ENCODE measurements at regions not wholly inside any gene's neighbourhood (a gene's known extent, or its start where the extent isn't known, plus 50 kb on each side); places are given as distances from the start of the nearest gene placed in this dataset.

DNA sequence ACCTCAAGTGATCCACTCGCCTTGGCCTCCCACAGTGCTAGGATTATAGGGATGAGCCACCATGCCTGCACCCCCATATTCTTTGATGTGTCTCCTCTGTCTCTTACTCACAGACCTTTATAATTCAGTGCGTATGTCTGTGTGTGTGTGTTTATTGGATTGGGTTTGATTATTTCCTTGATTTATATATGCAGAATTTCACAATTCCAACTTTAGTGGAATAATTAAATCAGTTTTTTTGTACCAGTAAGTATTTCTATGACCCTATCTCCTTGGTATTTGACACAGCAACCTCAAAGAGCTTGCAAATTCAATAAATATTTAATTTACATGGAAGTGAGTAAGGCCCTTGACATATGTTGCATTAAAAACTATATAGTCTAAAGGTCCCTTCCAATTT, 333.9 kb upstream of the ADAMTS5 start:
- TF ChIP-seq CTCF (IDR thresholded peaks at IDR 0.05; ENCODE audit: insufficient read depth in 1 of 2, low read depth in 1 of 2, low read length in 1 of 2, severe bottlenecking in 1 of 2, unreplicated experiment in 1 of 2) = no peak
- CTCF ChIA-PET = no interaction called here

GRCh38 chr21:27298465-27298864, 331.6 kb upstream of the ADAMTS5 start:
- no peak for TF ChIP-seq CTCF (IDR thresholded peaks at IDR 0.05; ENCODE audit: insufficient read depth in 1 of 2, low read depth in 1 of 2, low read length in 1 of 2, severe bottlenecking in 1 of 2, unreplicated experiment in 1 of 2)
- intact Hi-C loops (cut with micrococcal nuclease; ENCODE audit: unreplicated experiment) = no loop called here
- no TSS peak for BruUV-seq (replicated peaks)
- no peak overlapping the region for H3K4me3 Mint-ChIP-seq (ENCODE audit: unreplicated experiment)
- H3K9me3 ChIP-seq = no peaks in the 10 kb centered on the region; the same call in 1 of the 2 replicates
- H3K4me1 ChIP-seq = no peaks in the 10 kb centered on the region
- no peak overlapping the region for H3K27ac Mint-ChIP-seq (ENCODE audit: unreplicated experiment)
- H3K27me3 Mint-ChIP-seq (ENCODE audit: insufficient read depth, unreplicated experiment) = no peaks in the 10 kb centered on the region
- ChIA-PET POLR2A (no interaction called here), CTCF (no interaction called here)
- no peak overlapping the region for H3K4me3 ChIP-seq (ENCODE audit: low read depth, low read length)
- no peak for DNase-seq
- no peaks in the 10 kb centered on the region for H3K36me3 Mint-ChIP-seq (ENCODE audit: insufficient read depth, unreplicated experiment)
- H3K36me3 ChIP-seq (ENCODE audit: control insufficient read depth, insufficient read depth, low read length) = no peaks in the 10 kb centered on the region
- H3K4me1 Mint-ChIP-seq (ENCODE audit: low read depth, unreplicated experiment) = no peaks in the 10 kb centered on the region
- peaks cover 20% of the 10 kb centered on the region for H3K9me3 Mint-ChIP-seq (ENCODE audit: unreplicated experiment)
- no peaks in the 10 kb centered on the region for H3K27me3 ChIP-seq (replicated peaks; ENCODE audit: control insufficient read depth, insufficient read depth, low read length)

More for the DNA sequence above, 333.9 kb upstream of the ADAMTS5 start:
- peaks cover 5% of the 10 kb centered on the region; the same call in 1 of the 2 replicates for H3K4me1 ChIP-seq
- no peaks in the 10 kb centered on the region for H3K36me3 Mint-ChIP-seq (ENCODE audit: insufficient read depth, unreplicated experiment)
- POLR2A ChIA-PET = no interaction called here
- no peaks in the 10 kb centered on the region for H3K27me3 Mint-ChIP-seq (ENCODE audit: insufficient read depth, unreplicated experiment)
- no peaks in the 10 kb centered on the region; the same call in 1 of the 2 replicates for H3K9me3 ChIP-seq
- H3K4me3 Mint-ChIP-seq (ENCODE audit: unreplicated experiment) = no peak overlapping the region
- H3K27me3 ChIP-seq (replicated peaks; ENCODE audit: control insufficient read depth, insufficient read depth, low read length) = no peaks in the 10 kb centered on the region
- no peak overlapping the region for H3K4me3 ChIP-seq (ENCODE audit: low read depth, low read length)
- intact Hi-C loops (cut with micrococcal nuclease; ENCODE audit: unreplicated experiment) = no loop called here
- BruUV-seq (replicated peaks) = no TSS peak
- no peak overlapping the region for H3K27ac Mint-ChIP-seq (ENCODE audit: unreplicated experiment)
- H3K36me3 ChIP-seq (ENCODE audit: control insufficient read depth, insufficient read depth, low read length) = no peaks in the 10 kb centered on the region
- DNase-seq = no peak
- peaks cover 7% of the 10 kb centered on the region for H3K9me3 Mint-ChIP-seq (ENCODE audit: unreplicated experiment)
- no peaks in the 10 kb centered on the region for H3K4me1 Mint-ChIP-seq (ENCODE audit: low read depth, unreplicated experiment)

DNA sequence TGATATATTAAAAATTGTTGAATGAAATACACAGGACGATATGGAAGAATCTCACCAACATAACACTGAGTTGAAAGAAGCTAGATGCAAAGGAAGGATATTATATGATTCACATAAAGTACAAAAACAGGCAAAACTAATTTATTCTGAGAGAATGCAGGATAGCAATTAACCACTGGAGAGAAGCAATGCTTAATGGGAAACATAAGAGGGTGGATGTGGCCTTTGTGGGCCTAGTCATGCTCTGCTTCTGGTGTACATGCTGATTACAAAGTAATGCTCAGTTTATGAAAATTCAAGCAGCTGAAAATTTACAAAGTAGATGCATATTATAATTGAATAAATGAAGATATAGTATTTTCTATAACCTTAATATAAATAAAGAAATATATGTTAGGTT, 326.4 kb upstream of the ADAMTS5 start:
- DNase-seq = no peak
- no peaks in the 10 kb centered on the region for H3K36me3 Mint-ChIP-seq (ENCODE audit: insufficient read depth, unreplicated experiment)
- no peak overlapping the region for H3K27ac Mint-ChIP-seq (ENCODE audit: unreplicated experiment)
- no TSS peak for BruUV-seq (replicated peaks)
- intact Hi-C loops (cut with micrococcal nuclease; ENCODE audit: unreplicated experiment) = no loop called here
- H3K27me3 Mint-ChIP-seq (ENCODE audit: insufficient read depth, unreplicated experiment) = no peaks in the 10 kb centered on the region
- peaks cover 16% of the 10 kb centered on the region for H3K4me1 Mint-ChIP-seq (ENCODE audit: low read depth, unreplicated experiment)
- CTCF ChIA-PET = no interaction called here
- peaks cover 10% of the 10 kb centered on the region; the same call in 1 of the 2 replicates for H3K9me3 ChIP-seq
- POLR2A ChIA-PET = no interaction called here
- H3K9me3 Mint-ChIP-seq (ENCODE audit: unreplicated experiment) = peaks cover 24% of the 10 kb centered on the region
- TF ChIP-seq CTCF (IDR thresholded peaks at IDR 0.05; ENCODE audit: insufficient read depth in 1 of 2, low read depth in 1 of 2, low read length in 1 of 2, severe bottlenecking in 1 of 2, unreplicated experiment in 1 of 2) = no peak
- H3K4me3 Mint-ChIP-seq (ENCODE audit: unreplicated experiment) = no peak overlapping the region
- no peaks in the 10 kb centered on the region for H3K36me3 ChIP-seq (ENCODE audit: control insufficient read depth, insufficient read depth, low read length)
- H3K27me3 ChIP-seq (replicated peaks; ENCODE audit: control insufficient read depth, insufficient read depth, low read length) = no peaks in the 10 kb centered on the region
- no peak overlapping the region for H3K4me3 ChIP-seq (ENCODE audit: low read depth, low read length)
- H3K4me1 ChIP-seq = peaks cover 31% of the 10 kb centered on the region

All from Caco-2 (cell line).